ENCODE measurements at regions not wholly inside any gene's neighbourhood (a gene's known extent, or its start where the extent isn't known, plus 50 kb on each side); places are given as distances from the start of the nearest gene placed in this dataset.
"Not testable (repeated sequence)": the region's sequence is repeated elsewhere in the genome, so short reads cannot be mapped to it uniquely, and the experiment has no call there.

- TF ChIP-seq EZH2 (IDR thresholded peaks at IDR 0.05; ENCODE audit: insufficient read depth, poor library complexity, severe bottlenecking) (no peak), EZH2phosphoT487 (IDR thresholded peaks at IDR 0.05; ENCODE audit: insufficient read depth, low read depth) (no peak)
- no peaks in the 10 kb centered on the region for H3K79me2 ChIP-seq (ENCODE audit: insufficient read depth)
- H3K4me1 ChIP-seq (ENCODE audit: insufficient read depth) = 0 out of 2 replicates have a peak, but pooled peaks cover 3% of the 10 kb centered on the region
- WGBS, 2 experiments (ENCODE audit: low coverage in 1 of 2, low lambda C conversion rate in 2 of 2, missing lambda C conversion rate in 2 of 2) = 56 to 64% methylated on average over 17 to 19 of the region's 19 CpGs
- H3K36me3 ChIP-seq (ENCODE audit: low read depth) = no peaks in the 10 kb centered on the region
- no peaks in the 10 kb centered on the region for H3K9me3 ChIP-seq (ENCODE audit: low read depth)
- no peak overlapping the region for H3K9ac ChIP-seq
- H3K4me2 ChIP-seq (ENCODE audit: unreplicated experiment) = no peak overlapping the region
- no peak overlapping the region for H3K4me3 ChIP-seq
- DNase-seq = no peak
- peaks cover 10% of the 10 kb centered on the region for H3K27me3 ChIP-seq (replicated peaks; ENCODE audit: insufficient read depth)
- no peaks in the 10 kb centered on the region for H3K9me2 ChIP-seq (ENCODE audit: insufficient read depth)
- no peak overlapping the region for H2AFZ ChIP-seq
- in situ Hi-C loops (cut with MboI) = no loop called here
- no peak overlapping the region for H3K27ac ChIP-seq
- H4K20me1 ChIP-seq (ENCODE audit: insufficient read depth) = no peaks in the 10 kb centered on the region
- no peaks in the 10 kb centered on the region for H3F3A ChIP-seq (ENCODE audit: insufficient read depth)
Observed at GRCh38 chr2:132268977-132269523, 107.3 kb upstream of the ANKRD30BL start.

- H3K79me2 ChIP-seq (ENCODE audit: insufficient read depth) = no peaks in the 10 kb centered on the region
- no peaks in the 10 kb centered on the region for H3K9me2 ChIP-seq (ENCODE audit: insufficient read depth)
- no peak overlapping the region for H2AFZ ChIP-seq
- no peaks in the 10 kb centered on the region for H3F3A ChIP-seq (ENCODE audit: insufficient read depth)
- peaks cover 10% of the 10 kb centered on the region for H3K27me3 ChIP-seq (replicated peaks; ENCODE audit: insufficient read depth)
- H3K9me3 ChIP-seq (ENCODE audit: low read depth) = no peaks in the 10 kb centered on the region
- H3K4me1 ChIP-seq (ENCODE audit: insufficient read depth) = 0 out of 2 replicates have a peak, but pooled peaks cover 3% of the 10 kb centered on the region
- no peak for TF ChIP-seq EZH2 (IDR thresholded peaks at IDR 0.05; ENCODE audit: insufficient read depth, poor library complexity, severe bottlenecking)
- TF ChIP-seq EZH2phosphoT487 (IDR thresholded peaks at IDR 0.05; ENCODE audit: insufficient read depth, low read depth) = no peak
- in situ Hi-C loops (cut with MboI) = no loop called here
- no peak for DNase-seq
- H3K9ac ChIP-seq = no peak overlapping the region
- H3K36me3 ChIP-seq (ENCODE audit: low read depth) = no peaks in the 10 kb centered on the region
- no peak overlapping the region for H3K4me3 ChIP-seq
- H3K4me2 ChIP-seq (ENCODE audit: unreplicated experiment) = no peak overlapping the region
- WGBS, 2 experiments (ENCODE audit: low coverage in 1 of 2, low lambda C conversion rate in 2 of 2, missing lambda C conversion rate in 2 of 2) = 39% methylated on average over 1 of the region's 1 CpG; no CpG with 5 or more reads in 1 of the 2 experiments
- no peaks in the 10 kb centered on the region for H4K20me1 ChIP-seq (ENCODE audit: insufficient read depth)
- H3K27ac ChIP-seq = no peak overlapping the region
Observed at GRCh38 chr2:132270255-132270654, 108.5 kb upstream of the ANKRD30BL start.

- Histone ChIP-seq H4K20me1 (ENCODE audit: insufficient read depth) (no peaks in the 10 kb centered on the region), H3K27ac (no peak overlapping the region), H3K4me1 (ENCODE audit: insufficient read depth) (0 out of 2 replicates have a peak, but pooled peaks cover 3% of the 10 kb centered on the region), H3K9me2 (ENCODE audit: insufficient read depth) (no peaks in the 10 kb centered on the region), H2AFZ (no peak overlapping the region), H3K36me3 (ENCODE audit: low read depth) (no peaks in the 10 kb centered on the region), H3K4me3 (no peak overlapping the region), H3K9me3 (ENCODE audit: low read depth) (no peaks in the 10 kb centered on the region), H3F3A (ENCODE audit: insufficient read depth) (no peaks in the 10 kb centered on the region), H3K27me3 (replicated peaks; ENCODE audit: insufficient read depth) (peaks cover 10% of the 10 kb centered on the region), H3K9ac (no peak overlapping the region), H3K4me2 (ENCODE audit: unreplicated experiment) (no peak overlapping the region), H3K79me2 (ENCODE audit: insufficient read depth) (no peaks in the 10 kb centered on the region)
- TF ChIP-seq EZH2 (IDR thresholded peaks at IDR 0.05; ENCODE audit: insufficient read depth, poor library complexity, severe bottlenecking) (no peak), EZH2phosphoT487 (IDR thresholded peaks at IDR 0.05; ENCODE audit: insufficient read depth, low read depth) (no peak)
- in situ Hi-C loops (cut with MboI) = no loop called here
- no peak for DNase-seq
Observed at GRCh38 chr2:132270981-132271546, 109.3 kb upstream of the ANKRD30BL start.

- H3K4me2 ChIP-seq (ENCODE audit: unreplicated experiment); H3K4me1 ChIP-seq (ENCODE audit: insufficient read depth); H3K27me3 ChIP-seq (replicated peaks; ENCODE audit: insufficient read depth); H3F3A ChIP-seq (ENCODE audit: insufficient read depth); H3K27ac ChIP-seq; H3K79me2 ChIP-seq (ENCODE audit: insufficient read depth); H2AFZ ChIP-seq; H4K20me1 ChIP-seq (ENCODE audit: insufficient read depth); in situ Hi-C loops (cut with MboI); H3K9ac ChIP-seq; DNase-seq; H3K9me3 ChIP-seq (ENCODE audit: low read depth); H3K36me3 ChIP-seq (ENCODE audit: low read depth); H3K4me3 ChIP-seq; H3K9me2 ChIP-seq (ENCODE audit: insufficient read depth): not testable (repeated sequence)
- 74 to 79% methylated on average over 11 of the region's 11 CpGs for WGBS, 2 experiments (ENCODE audit: low coverage in 1 of 2, low lambda C conversion rate in 2 of 2, missing lambda C conversion rate in 2 of 2)
Observed at GRCh38 chr2:132271794-132272193, 110.0 kb upstream of the ANKRD30BL start.

GRCh38 chr2:132272713-132273112 is 111.0 kb upstream of the ANKRD30BL start:
- no peaks in the 10 kb centered on the region for H3K9me3 ChIP-seq (ENCODE audit: low read depth)
- no peak overlapping the region for H3K9ac ChIP-seq
- H3K27ac ChIP-seq = no peak overlapping the region
- H3K27me3 ChIP-seq (replicated peaks; ENCODE audit: insufficient read depth) = no peaks in the 10 kb centered on the region
- H3K79me2 ChIP-seq (ENCODE audit: insufficient read depth) = no peaks in the 10 kb centered on the region
- H3K4me2 ChIP-seq (ENCODE audit: unreplicated experiment) = no peak overlapping the region
- H3K36me3 ChIP-seq (ENCODE audit: low read depth) = no peaks in the 10 kb centered on the region
- no peak for TF ChIP-seq EZH2phosphoT487 (IDR thresholded peaks at IDR 0.05; ENCODE audit: insufficient read depth, low read depth)
- in situ Hi-C loops (cut with MboI) = no loop called here
- H3K4me1 ChIP-seq (ENCODE audit: insufficient read depth) = 0 out of 2 replicates have a peak, but pooled peaks cover 2% of the 10 kb centered on the region
- H3K4me3 ChIP-seq = no peak overlapping the region
- no peak overlapping the region for H2AFZ ChIP-seq
- WGBS, 2 experiments (ENCODE audit: low coverage in 1 of 2, low lambda C conversion rate in 2 of 2, missing lambda C conversion rate in 2 of 2) = 59 to 72% methylated on average over 12 to 14 of the region's 14 CpGs
- no peaks in the 10 kb centered on the region for H3F3A ChIP-seq (ENCODE audit: insufficient read depth)
- H4K20me1 ChIP-seq (ENCODE audit: insufficient read depth) = no peaks in the 10 kb centered on the region
- no peaks in the 10 kb centered on the region for H3K9me2 ChIP-seq (ENCODE audit: insufficient read depth)
- DNase-seq = no peak

- H3K27ac ChIP-seq; H3K9ac ChIP-seq; H4K20me1 ChIP-seq (ENCODE audit: insufficient read depth); H3K9me3 ChIP-seq (ENCODE audit: low read depth); H3F3A ChIP-seq (ENCODE audit: insufficient read depth); in situ Hi-C loops (cut with MboI); H3K4me3 ChIP-seq; H2AFZ ChIP-seq; H3K79me2 ChIP-seq (ENCODE audit: insufficient read depth); H3K9me2 ChIP-seq (ENCODE audit: insufficient read depth); H3K4me1 ChIP-seq (ENCODE audit: insufficient read depth); H3K27me3 ChIP-seq (replicated peaks; ENCODE audit: insufficient read depth); DNase-seq; H3K36me3 ChIP-seq (ENCODE audit: low read depth); H3K4me2 ChIP-seq (ENCODE audit: unreplicated experiment): not testable (repeated sequence)
- WGBS, 2 experiments (ENCODE audit: low coverage in 1 of 2, low lambda C conversion rate in 2 of 2, missing lambda C conversion rate in 2 of 2) = 84 to 88% methylated on average over 23 of the region's 23 CpGs
Observed at GRCh38 chr2:132273585-132273984, 111.8 kb upstream of the ANKRD30BL start.

Data from GM23248 (cell line).